K562 (cell line): ENCODE measurements at regions not wholly inside any gene's neighbourhood (a gene's known extent, or its start where the extent isn't known, plus 50 kb on each side); places are given as distances from the start of the nearest gene placed in this dataset.

Experiments used
- ELF4 ChIP-seq: fragments of 450-650 bp; formaldehyde crosslinking; IDR thresholded peaks from 2 replicates; pipeline ENCODE4 v1.4.0; 2022; ENCODE audit warnings: missing genetic modification characterization
- NR3C1 ChIP-seq: sonication (generic); formaldehyde crosslinking; IDR thresholded peaks from 2 replicates; pipeline ENCODE4 v1.8.1; 2022; ENCODE audit warnings: missing genetic modification reagents
- TF ChIP-seq, protein P1 (sequence below): fragments of 250-450 bp; sonication (Bioruptor Pico); IDR thresholded peaks from 2 replicates; pipeline ENCODE4 v1.5.0; 2020; ENCODE audit warnings: mild to moderate bottlenecking, borderline replicate concordance

DNA sequence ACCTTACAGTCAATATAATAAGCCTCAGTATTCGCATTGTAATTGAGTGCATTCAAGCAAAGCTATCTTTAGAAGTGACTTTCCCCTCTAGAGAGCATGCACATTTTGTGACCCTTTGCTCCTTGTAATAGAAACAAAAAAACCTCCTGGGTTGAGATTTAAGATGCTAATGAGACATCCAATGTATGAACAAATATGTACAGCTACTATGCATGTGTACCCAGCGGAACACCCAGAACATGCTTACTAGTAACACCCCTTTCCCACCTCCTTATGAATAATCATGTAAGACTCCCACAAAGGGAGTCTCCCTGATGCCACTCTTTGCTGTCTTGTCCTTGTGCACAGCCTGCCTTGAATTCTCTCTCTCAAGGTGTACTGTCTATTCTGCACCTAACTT is 205.5 kb downstream of the PRR32 start:
- no peak for TF ChIP-seq NR3C1 (CRISPR knock-in tag)
- TF ChIP-seq, protein P1, sequence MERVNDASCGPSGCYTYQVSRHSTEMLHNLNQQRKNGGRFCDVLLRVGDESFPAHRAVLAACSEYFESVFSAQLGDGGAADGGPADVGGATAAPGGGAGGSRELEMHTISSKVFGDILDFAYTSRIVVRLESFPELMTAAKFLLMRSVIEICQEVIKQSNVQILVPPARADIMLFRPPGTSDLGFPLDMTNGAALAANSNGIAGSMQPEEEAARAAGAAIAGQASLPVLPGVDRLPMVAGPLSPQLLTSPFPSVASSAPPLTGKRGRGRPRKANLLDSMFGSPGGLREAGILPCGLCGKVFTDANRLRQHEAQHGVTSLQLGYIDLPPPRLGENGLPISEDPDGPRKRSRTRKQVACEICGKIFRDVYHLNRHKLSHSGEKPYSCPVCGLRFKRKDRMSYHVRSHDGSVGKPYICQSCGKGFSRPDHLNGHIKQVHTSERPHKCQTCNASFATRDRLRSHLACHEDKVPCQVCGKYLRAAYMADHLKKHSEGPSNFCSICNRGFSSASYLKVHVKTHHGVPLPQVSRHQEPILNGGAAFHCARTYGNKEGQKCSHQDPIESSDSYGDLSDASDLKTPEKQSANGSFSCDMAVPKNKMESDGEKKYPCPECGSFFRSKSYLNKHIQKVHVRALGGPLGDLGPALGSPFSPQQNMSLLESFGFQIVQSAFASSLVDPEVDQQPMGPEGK (CRISPR knock-in tag) = no peak
- no peak for TF ChIP-seq ELF4 (CRISPR knock-in tag)
